Activated effector memory CD4-positive, alpha-beta T cell treated with Interleukin-2 at 50 U/mL for 16 hours (primary cell): ENCODE measurements at regions not wholly inside any gene's neighbourhood (a gene's known extent, or its start where the extent isn't known, plus 50 kb on each side); places are given as distances from the start of the nearest gene placed in this dataset.

Experiments
- DNase-seq: peaks from one replicate; pipeline ENCODE4 v3.0.0-alpha.2; 2020

DNA sequence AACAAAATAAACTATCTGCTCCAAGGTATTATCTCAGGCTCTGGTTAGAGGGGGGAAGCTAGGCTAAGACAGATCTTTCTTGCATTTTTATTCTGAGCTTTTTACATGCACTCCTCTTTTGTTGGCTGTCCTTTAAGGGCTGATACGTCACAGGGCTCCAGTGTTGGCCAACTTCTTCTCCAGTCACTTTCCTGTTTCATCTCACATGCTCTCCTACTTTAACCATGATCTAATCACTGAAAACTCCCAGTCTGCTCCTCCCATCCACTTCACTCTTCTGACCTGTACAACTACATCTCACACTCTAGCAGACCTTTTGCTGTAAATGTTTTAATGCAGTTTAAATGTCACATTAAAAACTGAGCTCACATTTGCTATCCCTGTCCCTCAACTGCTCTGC, 510.0 kb upstream of the KLF12 start:
- no peak for DNase-seq

DNA sequence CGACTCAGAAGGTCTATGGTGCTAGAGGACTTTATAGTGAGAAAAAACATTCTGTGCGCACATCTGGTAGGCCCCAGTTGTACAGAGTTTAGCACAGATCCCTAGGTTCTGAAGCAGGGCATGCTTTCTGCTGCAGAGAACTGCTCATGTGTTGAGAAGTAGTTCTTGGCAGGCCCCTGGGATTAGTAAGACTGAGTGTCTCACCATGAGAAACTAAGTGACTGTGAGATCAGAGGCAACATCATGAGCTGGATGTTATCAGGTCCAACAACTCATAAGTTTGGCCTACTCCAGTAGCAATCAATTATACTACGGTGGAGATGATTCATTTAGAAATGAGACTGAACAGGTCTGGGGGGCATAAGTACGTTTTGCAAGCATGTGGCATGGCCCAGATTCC, 507.4 kb upstream of the KLF12 start:
- no peak for DNase-seq

DNA sequence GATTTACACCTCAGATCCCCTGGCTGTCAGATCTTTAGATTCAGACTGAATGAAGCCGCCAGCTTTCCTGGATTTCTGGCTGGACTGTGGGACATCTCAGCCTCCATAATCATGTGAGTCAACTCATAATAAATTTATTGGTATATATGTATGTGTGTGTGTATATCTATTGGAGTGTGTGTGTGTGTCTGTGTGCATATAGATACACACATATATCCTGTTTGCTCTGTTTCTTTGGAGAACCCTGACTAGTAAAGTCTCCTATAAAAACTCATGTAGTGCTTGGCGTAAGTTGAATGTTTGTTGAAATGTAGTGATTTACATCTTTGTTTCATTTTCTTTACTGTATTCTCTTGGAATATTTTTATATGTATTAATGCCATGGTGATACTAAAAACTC, 499.5 kb upstream of the KLF12 start:
- DNase-seq, result no peak

DNA sequence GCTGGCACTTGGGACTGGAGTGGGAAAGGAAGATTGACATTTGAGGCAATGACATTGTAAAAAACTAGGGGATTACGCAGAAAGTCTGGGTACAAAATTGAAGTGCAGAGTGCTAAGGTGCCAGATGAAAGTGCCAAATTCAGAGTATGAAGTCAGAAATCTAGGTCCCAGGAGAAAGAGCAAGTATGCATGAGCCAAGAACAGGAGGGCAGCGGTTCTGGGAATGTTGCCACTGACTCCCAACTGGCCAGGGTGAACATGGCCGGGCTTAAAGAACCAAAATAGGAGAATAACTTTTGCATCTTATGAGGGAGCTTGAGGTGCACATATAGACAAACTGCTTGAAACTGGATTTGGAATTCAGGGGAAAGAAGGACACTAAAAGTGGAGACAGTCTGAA, 495.8 kb upstream of the KLF12 start:
- no peak for DNase-seq

DNA sequence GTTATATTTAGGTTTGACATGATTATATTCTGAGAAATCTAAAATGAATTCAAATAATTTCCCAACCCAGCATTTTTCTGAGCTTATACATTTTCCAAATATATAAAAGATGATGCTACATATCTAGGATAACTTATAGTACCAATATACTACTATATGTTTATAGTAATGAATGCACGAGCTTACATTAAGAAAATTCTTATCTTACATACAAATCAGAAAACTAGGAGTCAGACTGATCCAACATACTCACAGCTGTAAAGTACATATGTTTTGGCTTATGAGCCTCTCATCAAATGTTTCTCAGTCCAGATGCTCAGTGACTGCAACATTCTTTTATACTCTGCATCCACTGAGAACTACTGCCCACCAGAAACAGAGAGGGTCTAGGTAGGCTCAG, 491.3 kb upstream of the KLF12 start:
- DNase-seq, result no peak

DNA sequence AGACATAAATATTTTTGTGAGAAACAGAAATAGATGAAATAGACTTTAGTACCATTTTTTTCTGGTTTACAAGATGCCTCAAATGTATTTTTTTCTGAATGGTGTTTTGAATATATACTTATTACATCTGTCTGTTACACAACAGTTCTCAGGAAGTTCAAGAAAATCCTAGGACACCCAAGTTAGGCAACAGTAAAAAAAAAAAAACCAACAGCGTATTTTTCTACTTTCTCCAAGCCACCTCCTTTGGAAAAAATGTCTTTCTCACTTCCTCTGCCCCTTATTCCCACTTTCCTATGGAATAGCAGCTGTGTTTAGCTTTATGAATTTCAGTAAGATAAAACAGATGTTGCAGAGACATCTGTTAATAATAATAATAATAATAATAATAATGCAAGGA, 489.6 kb upstream of the KLF12 start:
- DNase-seq, result no peak

DNA sequence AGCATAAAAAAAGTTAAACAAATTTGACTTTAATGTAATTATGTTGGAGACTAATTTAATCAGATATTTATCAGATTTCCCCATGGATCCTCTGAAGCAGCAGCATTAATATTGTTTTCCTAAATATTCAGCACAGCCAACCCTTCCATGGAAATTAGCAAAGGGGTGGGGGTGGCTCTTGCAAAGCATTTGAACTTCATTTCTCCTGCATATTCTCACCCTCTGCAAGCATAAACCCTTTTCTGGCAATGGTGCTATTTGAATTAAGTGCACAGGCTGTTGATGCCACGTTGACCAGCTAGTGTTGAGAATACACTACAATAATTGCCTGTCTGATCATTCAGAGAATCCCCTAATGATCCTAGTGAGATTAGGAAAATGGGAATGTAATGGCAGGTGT, 488.1 kb upstream of the KLF12 start:
- no peak for DNase-seq

DNA sequence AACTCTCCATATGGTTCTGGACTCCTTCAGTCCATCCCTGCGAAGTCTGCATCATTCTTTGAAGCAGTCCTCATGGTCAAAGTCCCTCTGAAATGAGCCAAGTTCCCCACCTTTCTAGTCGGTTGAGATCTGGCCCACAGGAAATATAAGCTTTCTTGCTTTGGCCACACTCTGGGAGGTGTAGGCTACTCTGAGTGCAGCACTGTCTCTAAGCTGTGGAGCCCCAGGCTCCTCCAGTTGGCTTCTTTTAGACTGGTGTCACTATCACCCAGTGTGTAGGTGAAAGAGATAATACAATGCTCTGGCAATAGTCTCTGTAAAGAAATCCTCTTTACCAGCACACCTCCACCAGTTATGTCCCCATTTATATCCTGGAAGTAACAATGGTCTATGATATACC, 486.5 kb upstream of the KLF12 start:
- no peak for DNase-seq

DNA sequence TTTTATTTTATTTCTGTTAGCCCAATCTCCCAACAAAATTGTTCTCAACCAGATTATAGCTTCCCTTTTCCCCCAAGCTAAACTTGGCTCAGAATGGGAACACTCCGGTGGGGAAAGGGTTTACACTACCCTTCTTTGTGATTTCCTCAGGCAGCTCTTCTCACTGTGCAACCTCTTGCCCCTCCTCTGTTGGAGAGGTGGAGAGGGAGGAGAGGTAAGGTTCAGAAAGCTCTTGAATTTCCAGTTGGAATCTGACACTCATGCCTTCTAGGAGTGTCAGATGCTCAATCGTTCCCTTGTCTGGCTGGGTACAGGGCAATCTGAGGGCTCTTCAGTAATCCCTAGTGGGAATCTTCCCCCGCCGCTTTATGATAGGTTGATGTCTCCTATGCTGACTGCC, 486.1 kb upstream of the KLF12 start:
- no peak for DNase-seq

DNA sequence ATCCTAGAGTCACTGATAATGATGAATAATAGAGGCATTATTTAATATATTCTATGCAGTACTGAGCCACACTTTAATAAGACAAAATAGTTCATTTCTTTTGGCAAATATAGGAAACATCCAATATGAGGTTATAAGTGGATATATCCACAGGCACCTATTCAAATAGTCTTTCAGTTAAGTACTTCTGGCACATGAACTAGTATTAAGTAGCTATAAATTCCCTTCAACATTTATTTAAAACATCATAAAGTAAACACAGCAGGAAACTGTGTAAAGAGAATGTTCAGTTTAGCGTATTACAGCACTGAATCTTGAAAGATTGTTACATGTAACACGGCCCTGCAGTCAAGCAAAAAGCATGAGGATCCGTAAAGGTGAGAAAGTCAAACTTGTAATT, 463.3 kb upstream of the KLF12 start:
- no peak for DNase-seq

DNA sequence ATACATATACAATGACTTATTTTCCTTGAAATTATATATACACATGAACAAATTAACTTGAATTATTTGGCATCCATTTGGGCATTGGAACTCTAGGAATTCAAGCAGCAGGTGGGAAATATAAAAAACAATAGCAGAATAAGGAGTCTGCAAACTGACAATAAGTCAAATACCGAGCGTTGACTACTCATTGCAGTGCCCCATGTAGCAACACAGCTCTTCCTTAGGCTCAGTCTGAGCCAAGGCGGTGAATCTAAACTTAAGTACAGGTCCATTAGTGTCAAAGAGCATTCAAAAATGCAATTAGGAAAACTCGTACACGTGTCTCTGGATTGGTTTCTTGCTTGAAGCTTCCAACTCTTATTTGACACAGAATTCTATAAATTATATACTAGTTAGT, 462.5 kb upstream of the KLF12 start:
- DNase-seq, result no peak

DNA sequence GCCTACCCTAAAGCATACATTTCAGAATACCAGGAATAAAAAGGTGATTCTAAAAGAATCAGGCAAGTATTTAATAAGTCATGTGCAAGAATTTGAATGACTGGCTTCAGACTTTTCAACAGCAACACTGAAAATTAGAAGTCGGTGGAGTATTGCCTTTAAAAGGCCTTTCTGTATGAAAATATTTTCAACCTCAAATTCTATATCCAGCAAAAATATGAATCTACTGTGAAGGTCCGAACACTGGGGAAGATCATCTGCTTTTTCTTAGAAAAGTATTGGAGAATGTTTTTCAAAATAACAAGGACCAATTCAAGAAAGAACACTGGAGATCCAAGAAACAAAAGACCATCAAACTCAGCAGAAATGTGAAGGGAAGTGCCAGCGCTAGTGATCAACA, 459.5 kb upstream of the KLF12 start:
- DNase-seq, result no peak

DNA sequence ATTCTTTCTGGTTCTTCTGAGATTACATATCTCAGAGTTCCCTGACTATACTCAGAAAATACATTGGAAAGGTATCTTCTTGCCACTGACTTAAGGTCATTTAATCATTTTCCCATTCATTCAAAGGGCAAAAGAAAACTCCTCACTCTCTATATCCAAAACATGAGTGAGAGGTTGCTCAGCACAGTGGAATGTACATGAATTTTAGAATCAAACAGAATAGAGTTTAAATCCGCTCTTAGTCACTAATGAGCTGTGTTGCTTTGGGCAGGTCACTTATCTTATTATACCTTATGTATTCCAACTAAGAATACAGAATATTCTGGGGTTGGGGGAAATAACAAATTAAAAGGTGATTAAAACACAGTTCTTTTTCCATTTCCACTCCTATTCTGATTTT, 452.6 kb upstream of the KLF12 start:
- no peak for DNase-seq

DNA sequence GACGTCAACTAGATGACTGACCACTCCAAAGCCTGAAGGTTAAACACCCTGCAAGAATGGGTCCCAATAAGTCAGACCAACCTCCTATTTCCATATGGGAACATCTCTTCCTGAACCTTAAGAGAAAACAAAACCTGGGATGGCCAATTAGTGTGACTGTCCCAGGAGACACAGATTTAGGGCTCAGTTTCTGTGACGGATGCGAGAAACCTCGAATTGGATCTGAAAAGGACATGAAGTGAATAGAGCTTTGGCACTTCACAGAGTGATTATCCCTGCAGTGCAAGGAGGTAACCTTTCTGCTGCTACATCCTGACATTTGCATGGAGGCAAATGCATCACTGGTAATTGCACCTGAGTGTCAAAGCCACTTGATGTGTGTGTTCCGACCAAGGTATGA, 442.2 kb upstream of the KLF12 start:
- DNase-seq, result no peak

DNA sequence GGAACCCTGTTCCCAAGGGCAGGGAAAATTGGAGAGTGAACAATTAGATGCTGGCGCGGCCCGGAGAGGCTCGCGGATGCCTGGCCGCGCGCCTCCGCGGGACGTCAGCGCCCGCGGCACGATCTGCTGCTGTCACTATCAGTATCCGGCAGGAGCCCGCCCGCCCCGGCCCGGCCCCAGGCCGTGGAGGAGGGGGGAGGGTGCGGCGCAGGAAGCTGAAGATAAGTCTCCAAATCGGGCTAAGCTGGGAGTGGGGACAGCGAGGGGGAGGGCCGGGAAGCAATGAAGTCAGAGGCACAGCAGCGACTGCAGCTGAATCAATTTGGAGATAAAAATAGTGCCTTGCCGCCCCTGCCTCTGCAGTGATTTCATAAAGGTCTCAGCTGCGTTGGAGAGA, 441.5 kb upstream of the KLF12 start:
- peak; percentile 32 for DNase-seq

DNA sequence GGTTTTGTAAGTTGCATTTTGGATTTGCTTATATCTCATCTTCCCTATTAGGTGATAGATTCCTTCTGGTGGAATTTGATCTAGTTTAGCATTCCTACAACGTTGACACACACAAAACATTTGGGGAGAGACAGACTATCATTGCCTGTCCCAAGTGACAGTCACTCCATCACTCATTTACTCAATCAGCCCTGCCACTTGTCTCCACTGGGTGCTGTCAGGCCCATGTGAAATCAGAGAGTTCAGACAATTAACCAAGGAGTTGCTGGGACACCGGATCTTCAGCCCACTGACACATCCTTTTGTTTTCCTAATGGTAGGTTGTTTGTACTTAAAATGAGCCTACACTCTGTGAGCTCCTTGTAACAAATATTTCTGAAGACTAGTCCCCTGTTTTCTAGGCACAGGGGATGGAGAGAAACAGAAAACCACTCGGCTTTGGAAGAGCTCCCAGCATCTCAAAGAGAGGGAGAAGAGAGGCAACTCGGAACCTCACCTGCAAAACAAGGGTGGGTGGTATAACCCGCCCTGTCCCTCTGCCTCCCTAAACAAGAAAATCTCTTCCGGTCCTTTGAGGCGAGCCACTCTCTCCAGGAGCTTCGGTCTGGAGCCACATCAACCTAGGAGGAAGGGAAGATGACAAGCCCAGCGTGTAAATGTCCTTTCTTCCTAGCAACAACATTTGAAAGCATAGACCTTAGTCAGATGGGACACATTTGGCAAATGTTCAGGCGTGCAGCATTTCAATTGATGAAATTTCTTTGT, 440.9 kb upstream of the KLF12 start:
- no peak for DNase-seq

DNA sequence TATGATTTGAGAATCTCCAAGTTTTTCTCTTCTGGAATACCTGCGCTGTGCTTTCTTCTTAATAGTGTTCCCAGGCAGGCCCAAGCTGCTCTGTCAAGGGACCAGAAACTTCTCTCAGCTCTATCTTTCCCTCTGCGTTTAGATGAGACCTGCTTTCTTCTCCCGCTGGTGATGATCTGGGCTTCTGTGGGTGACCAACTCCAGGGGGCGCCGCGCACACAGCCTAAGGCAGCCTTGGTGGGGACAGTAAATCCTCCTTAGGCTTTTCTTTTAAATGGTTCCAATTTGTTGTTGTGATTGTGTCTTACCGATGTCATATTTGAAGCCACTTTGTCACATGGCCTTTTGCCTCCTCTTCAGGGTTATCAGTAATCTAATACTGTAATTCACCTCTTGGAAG, 439.4 kb upstream of the KLF12 start:
- DNase-seq, result no peak

DNA sequence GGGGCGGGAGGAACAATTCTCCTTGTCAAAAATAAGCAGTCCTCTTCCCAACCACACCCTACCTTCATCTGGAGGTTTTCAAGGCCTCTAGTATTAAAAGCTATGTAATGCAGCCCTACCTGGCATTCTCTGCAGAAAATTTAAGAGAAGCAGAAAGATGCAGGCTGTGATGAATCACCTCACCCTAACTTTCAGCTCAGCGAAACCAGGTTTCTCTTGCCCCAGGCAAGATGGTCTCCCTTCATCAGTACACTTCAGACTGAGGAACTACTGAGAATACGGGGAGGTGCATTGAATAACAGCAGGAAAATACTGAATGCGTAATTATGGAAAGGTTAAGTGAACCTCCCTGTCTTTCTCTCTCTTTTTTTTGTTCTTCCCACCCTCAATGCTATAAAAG, 437.6 kb upstream of the KLF12 start:
- no peak for DNase-seq

DNA sequence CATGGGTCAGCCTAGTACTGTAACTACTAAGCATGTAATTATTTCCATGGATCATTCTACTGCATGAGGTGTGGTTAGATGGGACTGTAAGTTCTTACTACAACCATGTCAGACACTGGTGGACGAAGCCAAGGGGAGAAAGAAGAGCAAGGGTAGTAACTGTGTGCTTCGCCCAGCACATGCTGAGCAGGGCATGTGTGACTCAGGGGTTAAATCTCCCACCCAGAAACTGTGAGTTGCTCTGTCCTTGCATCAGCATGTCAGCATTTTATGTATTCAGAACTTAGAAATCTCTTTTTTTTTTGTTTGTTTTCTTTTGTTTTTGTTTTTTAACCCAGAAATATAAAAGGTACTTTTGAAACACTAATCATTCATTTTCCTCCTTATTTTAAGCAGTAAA, 436.6 kb upstream of the KLF12 start:
- no peak for DNase-seq

DNA sequence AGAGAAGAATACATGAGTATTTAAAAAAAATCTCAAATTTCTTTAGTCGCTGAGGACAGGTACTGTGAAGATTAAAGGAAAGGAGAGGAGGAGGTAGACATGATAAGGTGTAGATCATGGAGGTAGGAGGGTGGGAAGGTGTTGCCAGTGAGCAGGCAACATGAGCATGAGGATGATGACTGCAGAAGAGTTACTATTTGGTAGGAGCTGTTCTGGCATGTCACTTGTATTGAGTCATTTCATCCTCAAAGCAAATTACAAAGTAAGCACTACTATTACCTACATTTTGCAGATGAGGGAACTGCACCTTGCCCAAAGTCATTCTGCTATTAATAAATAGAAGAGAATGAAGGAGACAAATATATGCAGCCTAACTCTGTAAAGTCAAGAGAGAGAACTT, 435.8 kb upstream of the KLF12 start:
- no peak for DNase-seq

DNA sequence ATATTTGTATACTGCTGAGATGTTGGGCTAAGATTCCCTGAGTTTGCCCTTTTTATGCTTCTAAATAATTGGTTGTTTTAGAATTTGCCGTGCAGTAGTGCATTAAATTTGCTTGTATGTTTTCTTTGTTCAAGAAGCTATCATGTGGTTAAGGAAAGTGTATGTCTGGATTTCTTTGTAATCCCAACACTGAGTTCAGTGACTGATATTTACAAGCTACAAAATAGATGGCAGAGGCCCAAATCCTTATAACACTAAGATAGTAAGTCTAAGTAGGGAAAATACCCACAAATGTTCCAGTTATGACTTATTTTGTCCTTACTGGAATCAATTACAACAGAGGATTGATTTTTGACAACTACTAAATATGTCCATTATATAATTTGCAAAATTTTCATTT, 435.0 kb upstream of the KLF12 start:
- DNase-seq, result no peak

DNA sequence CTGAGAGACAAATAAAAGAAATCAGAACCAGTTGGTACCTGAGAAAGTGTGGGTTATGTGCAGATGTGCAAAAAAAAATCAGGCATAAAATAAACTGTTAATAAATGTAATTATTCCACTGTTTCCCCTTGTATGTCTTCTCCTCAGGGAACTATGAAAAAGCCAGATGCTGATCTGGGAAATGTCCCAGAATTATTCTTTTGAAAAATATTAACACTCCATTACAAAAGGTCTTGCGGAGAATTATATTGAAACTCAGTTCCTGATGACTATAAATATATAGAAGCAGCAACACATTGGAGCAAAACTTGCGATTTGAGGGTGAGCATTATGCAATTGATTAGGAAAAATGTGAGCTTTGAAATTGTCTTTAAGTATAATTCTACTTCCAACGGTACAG, 433.3 kb upstream of the KLF12 start:
- DNase-seq, result no peak

DNA sequence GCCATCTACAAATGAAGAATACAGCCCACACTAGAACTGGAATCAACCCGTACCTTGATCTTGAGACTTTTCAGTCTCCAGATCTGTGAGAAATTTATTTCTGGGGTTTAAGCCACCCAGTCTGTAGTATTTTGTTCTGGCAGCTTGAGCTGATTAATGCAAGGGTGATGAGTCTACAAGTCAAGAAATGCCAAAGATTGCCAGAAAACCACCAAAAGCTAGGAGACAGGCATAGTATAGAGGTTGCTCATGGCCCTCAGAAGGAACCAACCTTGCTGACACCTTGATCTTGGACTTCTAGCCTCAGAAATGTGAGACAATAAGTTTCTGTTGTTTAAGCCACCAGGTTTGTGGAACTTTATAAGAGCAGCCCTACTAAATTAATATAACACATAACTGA, 428.2 kb upstream of the KLF12 start:
- DNase-seq, result no peak

DNA sequence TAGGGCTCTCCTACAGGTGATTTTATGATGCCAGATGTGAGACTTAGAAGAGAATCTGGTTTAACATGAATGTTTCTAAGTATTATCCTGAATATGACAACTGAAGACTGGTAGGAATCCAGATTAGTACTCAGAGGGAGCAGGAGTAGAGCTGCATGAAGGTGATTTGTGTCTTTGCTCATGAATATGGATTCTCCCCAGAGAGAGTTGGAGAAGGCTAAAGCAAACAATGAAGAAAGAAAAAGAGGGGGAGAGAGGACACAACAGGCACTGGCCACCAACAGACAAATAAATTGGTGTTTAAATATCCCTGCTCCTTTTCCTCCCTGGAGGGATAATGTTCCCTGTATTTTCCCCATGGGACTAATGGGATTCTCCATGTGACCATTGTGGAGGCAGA, 427.0 kb upstream of the KLF12 start:
- DNase-seq, result no peak

DNA sequence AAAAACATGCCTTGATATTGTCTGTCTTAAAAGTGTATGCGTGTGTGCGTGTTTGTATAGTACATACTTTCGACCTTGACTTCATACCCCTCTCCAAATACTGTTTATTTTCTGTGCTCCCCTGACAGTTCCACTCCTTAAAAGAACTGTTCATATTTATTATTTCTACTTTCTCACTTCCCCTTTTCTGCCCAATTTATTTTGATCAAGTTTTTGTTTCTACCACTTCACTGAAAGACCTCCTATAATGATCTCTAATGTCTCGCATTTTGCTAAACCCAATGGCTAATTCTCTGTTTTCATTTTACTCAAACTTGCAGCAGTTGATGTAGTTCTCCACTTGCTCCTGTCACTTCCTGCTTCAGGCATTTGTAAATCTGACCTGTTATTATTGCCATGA, 426.1 kb upstream of the KLF12 start:
- no peak for DNase-seq

DNA sequence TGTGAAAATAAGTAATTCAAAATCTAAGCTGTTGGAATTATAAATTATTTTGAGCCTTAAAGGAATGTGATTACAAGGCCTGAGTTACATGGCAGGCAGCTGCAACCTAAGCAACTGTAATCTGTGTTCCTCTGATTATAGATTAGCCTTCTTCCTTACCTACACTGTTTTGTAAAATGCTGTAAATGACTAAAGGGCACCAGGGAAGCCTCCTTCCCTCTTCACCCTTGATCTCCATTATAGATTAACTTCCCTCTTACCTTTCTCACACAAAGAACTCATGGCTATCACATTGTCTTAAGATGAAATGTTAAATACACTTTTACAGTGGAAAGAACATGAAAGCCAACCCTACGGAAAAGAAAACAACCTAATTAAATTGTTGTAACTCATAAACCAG, 423.7 kb upstream of the KLF12 start:
- DNase-seq, result no peak
